22Rv1 (cell line): ENCODE measurements at regions not wholly inside any gene's neighbourhood (a gene's known extent, or its start where the extent isn't known, plus 50 kb on each side); places are given as distances from the start of the nearest gene placed in this dataset.

Experiments used
- CTCF ChIP-seq: fragments of 450-650 bp; IDR thresholded peaks from 2 replicates; pipeline ENCODE4 v1.5.1; 2017; ENCODE audit warnings: mild to moderate bottlenecking
- ZFX ChIP-seq: fragments of 450-650 bp; IDR thresholded peaks from 2 replicates; pipeline ENCODE4 v1.6.1; 2017; ENCODE audit warnings: antibody characterized with exemption, borderline replicate concordance

DNA sequence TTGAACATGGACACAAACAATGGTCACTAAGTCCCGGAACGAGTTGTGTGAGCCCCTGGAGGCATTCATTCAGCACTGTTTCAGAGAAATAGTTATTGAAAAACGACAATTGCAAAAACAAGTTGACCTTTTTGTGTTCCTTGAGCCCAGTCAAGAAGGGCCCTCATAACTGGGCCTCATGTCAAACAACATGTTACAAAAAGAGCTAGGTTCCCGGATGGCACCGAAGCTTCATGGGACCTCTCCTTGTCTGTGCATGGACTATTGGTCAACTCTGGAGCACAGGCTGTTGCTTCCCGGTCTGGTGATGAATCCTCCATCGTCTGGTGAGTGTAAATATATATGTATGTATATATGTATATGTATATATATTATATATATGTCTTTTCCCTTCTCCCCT, 176.6 kb downstream of the ALG10 start:
- TF ChIP-seq CTCF = no peak
- no peak for TF ChIP-seq ZFX
